ENCODE measurements at regions not wholly inside any gene's neighbourhood (a gene's known extent, or its start where the extent isn't known, plus 50 kb on each side); places are given as distances from the start of the nearest gene placed in this dataset.

DNA sequence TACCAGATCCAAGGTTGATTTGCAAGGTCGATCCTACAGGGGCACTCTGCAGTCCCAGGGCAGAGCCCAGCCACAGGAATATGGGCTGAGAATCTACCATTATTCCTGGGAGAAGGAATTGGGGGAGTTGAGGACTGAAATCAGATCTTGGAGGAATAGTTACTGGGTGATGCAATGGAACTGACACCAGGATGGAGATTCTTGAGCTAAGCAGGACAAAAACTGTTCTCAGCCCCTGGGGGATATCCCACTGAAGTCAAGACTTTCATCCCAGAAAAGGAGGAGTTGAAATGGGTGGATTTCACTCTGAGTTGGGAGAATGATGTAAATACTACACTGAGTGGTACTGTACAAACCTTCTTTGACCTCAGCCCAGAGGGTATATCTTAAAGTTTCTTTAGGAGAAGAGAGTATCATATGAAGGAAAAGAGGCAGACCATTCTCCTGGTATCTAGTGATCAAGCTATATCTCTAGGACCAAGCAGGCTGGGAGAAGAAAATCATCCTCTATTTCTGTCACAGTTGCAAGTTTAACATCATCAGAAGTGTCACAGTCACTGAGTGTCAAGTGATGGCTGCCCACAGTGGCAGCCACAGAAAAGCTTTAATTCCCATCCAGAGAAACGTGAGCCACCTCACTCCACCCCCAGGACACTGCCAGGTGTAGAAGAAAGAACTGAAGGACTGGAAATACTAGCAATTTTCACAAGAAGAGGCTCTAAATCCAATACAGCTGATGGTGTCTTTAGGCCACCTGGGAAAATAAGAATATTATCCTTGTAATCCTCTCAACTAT is 181.9 kb downstream of the NUAK1 start:
- DNase-seq: no peak
- TF ChIP-seq EP300 (IDR thresholded peaks at IDR 0.05): no peak
- TF ChIP-seq POLR2A (IDR thresholded peaks at IDR 0.05): no peak
- TF ChIP-seq, protein P1, sequence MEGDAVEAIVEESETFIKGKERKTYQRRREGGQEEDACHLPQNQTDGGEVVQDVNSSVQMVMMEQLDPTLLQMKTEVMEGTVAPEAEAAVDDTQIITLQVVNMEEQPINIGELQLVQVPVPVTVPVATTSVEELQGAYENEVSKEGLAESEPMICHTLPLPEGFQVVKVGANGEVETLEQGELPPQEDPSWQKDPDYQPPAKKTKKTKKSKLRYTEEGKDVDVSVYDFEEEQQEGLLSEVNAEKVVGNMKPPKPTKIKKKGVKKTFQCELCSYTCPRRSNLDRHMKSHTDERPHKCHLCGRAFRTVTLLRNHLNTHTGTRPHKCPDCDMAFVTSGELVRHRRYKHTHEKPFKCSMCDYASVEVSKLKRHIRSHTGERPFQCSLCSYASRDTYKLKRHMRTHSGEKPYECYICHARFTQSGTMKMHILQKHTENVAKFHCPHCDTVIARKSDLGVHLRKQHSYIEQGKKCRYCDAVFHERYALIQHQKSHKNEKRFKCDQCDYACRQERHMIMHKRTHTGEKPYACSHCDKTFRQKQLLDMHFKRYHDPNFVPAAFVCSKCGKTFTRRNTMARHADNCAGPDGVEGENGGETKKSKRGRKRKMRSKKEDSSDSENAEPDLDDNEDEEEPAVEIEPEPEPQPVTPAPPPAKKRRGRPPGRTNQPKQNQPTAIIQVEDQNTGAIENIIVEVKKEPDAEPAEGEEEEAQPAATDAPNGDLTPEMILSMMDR (IDR thresholded peaks at IDR 0.05): no peak
- WGBS, 3 donors: 86 to 89% (median 89%) methylated on average over 2 of the region's 2 CpGs
- intact Hi-C loops (cut with DNase I): loop anchor here in 1 of 4 donors (10.0 kb wide), 1 partner anchor 112 kb away; no protein-coding TSS in a partner anchor
- Histone ChIP-seq H3K4me1 (ENCODE audit: insufficient read depth) (peaks cover 1% of the 10 kb centered on the region), H3K27ac (no peak overlapping the region), H3K9me3 (no peaks in the 10 kb centered on the region), H3K36me3 (no peaks in the 10 kb centered on the region), H3K4me3 (no peak overlapping the region), H3K27me3 (no peaks in the 10 kb centered on the region)

DNA sequence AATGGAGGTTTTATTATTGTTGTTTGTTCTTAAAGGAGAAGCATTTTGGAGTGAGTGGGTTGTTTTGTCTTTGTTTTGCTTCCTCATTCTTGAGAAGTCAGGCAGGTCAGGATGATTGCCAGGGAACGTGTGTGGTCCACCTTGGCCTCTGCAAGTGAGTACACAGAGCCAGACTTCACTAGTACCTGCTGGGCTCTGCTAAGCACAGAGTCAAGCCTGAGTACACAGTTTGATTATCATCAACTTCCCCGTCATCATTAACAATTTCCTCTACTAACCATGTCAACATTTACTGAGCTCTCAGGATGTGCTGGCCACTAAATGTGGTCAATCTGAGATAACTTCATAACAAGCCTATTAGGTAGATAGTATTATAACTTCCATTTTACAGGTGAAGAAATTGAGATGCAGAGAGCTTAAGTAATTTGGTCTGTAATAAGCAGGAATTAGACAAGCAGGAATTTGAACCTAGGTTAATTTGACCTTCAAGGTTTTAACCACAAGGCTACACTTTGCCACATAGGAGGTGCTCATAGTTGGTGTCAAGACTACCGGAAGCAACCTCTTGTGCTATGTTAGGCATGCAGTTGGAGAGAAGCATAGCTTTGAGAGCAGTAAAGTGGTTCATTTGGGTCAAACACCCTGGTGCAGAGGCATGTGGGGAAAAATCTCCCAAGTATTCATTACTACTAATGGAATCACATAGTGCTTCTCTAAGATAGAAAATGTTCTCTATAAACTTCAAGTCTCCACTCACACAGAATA is 178.3 kb downstream of the NUAK1 start:
- DNase-seq: no peak
- 10 to 32% (median 18%) methylated on average over 3 of the region's 3 CpGs for WGBS, 3 donors
- Histone ChIP-seq H3K36me3 (no peaks in the 10 kb centered on the region), H3K9me3 (no peaks in the 10 kb centered on the region), H3K27me3 (no peaks in the 10 kb centered on the region), H3K27ac (no peak overlapping the region), H3K4me3 (no peak overlapping the region), H3K4me1 (ENCODE audit: insufficient read depth) (peaks cover 1% of the 10 kb centered on the region)
- intact Hi-C loops (cut with DNase I): no loop called here
- TF ChIP-seq POLR2A (IDR thresholded peaks at IDR 0.05) (no peak), EP300 (IDR thresholded peaks at IDR 0.05) (no peak)
- TF ChIP-seq, protein P1 (IDR thresholded peaks at IDR 0.05): no peak

DNA sequence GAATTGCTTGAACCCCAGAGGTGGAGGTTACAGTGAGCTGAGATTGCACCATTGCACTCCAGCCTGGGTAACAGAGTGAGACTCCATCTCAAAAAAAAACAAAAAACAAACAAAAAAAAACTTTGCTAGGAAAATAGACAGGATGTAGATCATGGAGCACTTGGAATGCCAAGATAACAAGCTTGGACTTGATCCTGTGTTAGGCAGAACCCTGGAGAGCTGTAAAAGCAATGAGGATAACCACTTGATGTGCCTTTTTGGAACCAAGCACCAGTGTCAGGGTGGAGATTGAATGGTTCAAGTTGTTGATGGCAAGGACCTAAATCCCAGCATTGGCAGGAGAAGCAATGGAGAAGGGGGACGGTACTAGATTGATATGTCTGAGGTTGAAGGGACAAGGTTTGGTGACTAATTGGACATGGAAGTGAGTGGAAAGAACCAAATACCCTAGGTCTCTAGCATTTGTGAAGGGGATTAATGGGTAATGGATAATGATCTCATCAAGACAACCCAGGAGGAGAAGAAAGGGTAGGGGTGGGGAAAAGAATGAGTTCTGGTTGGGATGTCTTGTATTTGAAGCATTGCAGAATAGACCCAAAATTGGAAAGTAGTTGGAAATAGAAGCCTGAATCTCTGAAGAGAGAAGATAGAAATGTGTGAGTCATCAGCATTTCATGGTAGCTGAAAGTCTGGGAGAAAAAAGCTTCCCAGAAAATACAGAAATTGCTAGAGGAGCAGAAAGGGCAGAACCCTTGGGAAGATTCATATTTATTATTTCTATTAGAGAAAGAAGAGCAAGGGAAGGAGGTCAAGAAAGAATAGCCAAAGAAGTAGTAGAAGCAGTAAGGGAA is 176.7 kb downstream of the NUAK1 start:
- Histone ChIP-seq H3K36me3 (no peaks in the 10 kb centered on the region), H3K27me3 (no peaks in the 10 kb centered on the region), H3K9me3 (no peaks in the 10 kb centered on the region), H3K4me1 (ENCODE audit: insufficient read depth) (peaks cover 4% of the 10 kb centered on the region), H3K27ac (no peak overlapping the region), H3K4me3 (no peak overlapping the region)
- DNase-seq: no peak
- intact Hi-C loops (cut with DNase I): no loop called here
- TF ChIP-seq, protein P1 (IDR thresholded peaks at IDR 0.05): no peak
- TF ChIP-seq POLR2A (IDR thresholded peaks at IDR 0.05) (no peak), EP300 (IDR thresholded peaks at IDR 0.05) (no peak)
- 82 to 94% (median 93%) methylated on average over 1 of the region's 1 CpG for WGBS, 3 donors

Data from ovary (tissue), 7 donors.